ENCODE measurements at regions not wholly inside any gene's neighbourhood (a gene's known extent, or its start where the extent isn't known, plus 50 kb on each side); places are given as distances from the start of the nearest gene placed in this dataset.

GRCh38 chr4:136186650-136187049 is 1345.6 kb downstream of the PCDH18 start:
- TF ChIP-seq, protein P1, sequence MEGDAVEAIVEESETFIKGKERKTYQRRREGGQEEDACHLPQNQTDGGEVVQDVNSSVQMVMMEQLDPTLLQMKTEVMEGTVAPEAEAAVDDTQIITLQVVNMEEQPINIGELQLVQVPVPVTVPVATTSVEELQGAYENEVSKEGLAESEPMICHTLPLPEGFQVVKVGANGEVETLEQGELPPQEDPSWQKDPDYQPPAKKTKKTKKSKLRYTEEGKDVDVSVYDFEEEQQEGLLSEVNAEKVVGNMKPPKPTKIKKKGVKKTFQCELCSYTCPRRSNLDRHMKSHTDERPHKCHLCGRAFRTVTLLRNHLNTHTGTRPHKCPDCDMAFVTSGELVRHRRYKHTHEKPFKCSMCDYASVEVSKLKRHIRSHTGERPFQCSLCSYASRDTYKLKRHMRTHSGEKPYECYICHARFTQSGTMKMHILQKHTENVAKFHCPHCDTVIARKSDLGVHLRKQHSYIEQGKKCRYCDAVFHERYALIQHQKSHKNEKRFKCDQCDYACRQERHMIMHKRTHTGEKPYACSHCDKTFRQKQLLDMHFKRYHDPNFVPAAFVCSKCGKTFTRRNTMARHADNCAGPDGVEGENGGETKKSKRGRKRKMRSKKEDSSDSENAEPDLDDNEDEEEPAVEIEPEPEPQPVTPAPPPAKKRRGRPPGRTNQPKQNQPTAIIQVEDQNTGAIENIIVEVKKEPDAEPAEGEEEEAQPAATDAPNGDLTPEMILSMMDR (IDR thresholded peaks at IDR 0.05; ENCODE audit: low read length, missing control alignments), result no peak
- no peak for DNase-seq (ENCODE audit: low read depth)

DNA sequence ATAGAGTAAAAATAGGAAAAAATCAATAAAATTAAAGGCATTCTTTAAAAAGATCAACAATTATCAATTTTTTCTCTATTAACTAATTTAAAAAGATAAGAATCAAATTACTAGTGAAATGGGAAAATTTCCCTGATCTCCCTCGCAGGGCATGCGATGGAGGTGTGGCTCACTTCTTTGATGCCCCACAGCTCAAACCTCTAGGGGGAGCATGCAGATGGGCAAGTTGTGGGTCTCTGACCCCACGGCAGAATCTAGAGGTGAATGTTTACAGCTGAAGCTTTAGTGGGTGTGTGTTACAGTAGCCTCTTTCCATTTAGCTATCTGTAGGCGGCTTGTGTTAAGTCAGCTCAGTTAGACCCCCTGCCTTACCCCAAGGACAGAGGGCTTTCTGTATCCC is 1348.8 kb downstream of the PCDH18 start:
- TF ChIP-seq, protein P1 (IDR thresholded peaks at IDR 0.05; ENCODE audit: low read length, missing control alignments), result no peak
- no peak overlapping the region for H3K4me3 ChIP-seq (replicated peaks; ENCODE audit: low read depth, low read length)
- no peak for DNase-seq (ENCODE audit: low read depth)

More at GRCh38 chr4:136186650-136187049, 1345.6 kb downstream of the PCDH18 start:
- H3K4me3 ChIP-seq (replicated peaks; ENCODE audit: low read depth, low read length), result no peak overlapping the region

DNA sequence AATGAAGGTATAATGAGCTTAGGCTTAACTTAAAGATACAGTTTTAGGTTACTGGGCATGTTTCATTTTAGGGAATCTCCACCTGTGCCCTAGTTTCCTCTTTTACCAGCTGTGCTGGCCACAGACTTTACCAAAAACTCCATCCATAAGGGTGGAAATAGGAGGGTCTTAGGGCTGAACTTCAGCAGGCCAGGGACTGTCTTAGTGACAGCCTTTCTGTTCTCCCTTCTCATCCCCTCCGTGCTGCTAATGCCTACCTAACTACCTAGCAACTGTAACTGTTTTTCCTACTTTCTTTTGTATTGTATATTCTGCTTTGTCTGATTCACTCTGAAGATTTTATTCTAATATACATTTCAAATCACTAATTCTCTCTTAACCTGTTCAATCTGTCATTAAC is 1375.3 kb downstream of the PCDH18 start:
- no peak for DNase-seq (ENCODE audit: low read depth)
- TF ChIP-seq, protein P1 (IDR thresholded peaks at IDR 0.05; ENCODE audit: low read length, missing control alignments), result no peak
- no peak overlapping the region for H3K4me3 ChIP-seq (replicated peaks; ENCODE audit: low read depth, low read length)

GRCh38 chr4:136150046-136150445 is 1382.2 kb downstream of the PCDH18 start:
- DNase-seq (ENCODE audit: low read depth), result no peak
- TF ChIP-seq, protein P1 (IDR thresholded peaks at IDR 0.05; ENCODE audit: low read length, missing control alignments), result no peak

GRCh38 chr4:136136601-136137000 is 1395.7 kb downstream of the PCDH18 start:
- TF ChIP-seq, protein P1 (IDR thresholded peaks at IDR 0.05; ENCODE audit: low read length, missing control alignments), result no peak
- H3K4me3 ChIP-seq (replicated peaks; ENCODE audit: low read depth, low read length), result no peak overlapping the region
- no peak for DNase-seq (ENCODE audit: low read depth)

More at GRCh38 chr4:136150046-136150445, 1382.2 kb downstream of the PCDH18 start:
- no peak overlapping the region for H3K4me3 ChIP-seq (replicated peaks; ENCODE audit: low read depth, low read length)

- TF ChIP-seq, protein P1 (IDR thresholded peaks at IDR 0.05; ENCODE audit: low read length, missing control alignments), result no peak
- no peak for DNase-seq (ENCODE audit: low read depth)
- H3K4me3 ChIP-seq (replicated peaks; ENCODE audit: low read depth, low read length), result no peak overlapping the region
These were observed 1408.0 kb downstream of the PCDH18 start for GRCh38 chr4:136124251-136124745.

DNA sequence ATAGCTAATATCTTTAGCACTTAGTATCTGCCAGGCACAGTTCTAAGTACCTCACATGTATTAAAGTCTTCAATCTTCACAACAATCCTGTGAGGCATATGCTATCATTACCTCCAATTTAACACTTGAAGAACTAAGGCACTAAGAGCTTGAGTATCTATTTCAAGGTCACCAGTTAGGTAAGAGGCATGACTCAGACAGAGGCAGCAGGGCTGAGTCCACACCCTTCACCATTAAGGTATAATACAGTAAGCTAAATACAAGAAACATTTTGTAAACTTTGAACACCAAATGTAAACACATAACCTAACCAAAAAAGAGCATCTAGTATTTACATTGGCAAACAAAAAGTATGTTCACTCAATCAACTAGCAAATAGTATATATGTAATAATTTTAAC is 1410.9 kb downstream of the PCDH18 start:
- no peak overlapping the region for H3K4me3 ChIP-seq (replicated peaks; ENCODE audit: low read depth, low read length)
- TF ChIP-seq, protein P1 (IDR thresholded peaks at IDR 0.05; ENCODE audit: low read length, missing control alignments), result no peak
- no peak for DNase-seq (ENCODE audit: low read depth)

All from fibroblast of pulmonary artery (primary cell).